ENCODE measurements at regions not wholly inside any gene's neighbourhood (a gene's known extent, or its start where the extent isn't known, plus 50 kb on each side); places are given as distances from the start of the nearest gene placed in this dataset.

GRCh38 chr5:3411363-3411762 lies 184.3 kb upstream of the IRX1 start:
- Histone ChIP-seq H3K18ac (ENCODE audit: extremely low read depth, low read length) (no peak overlapping the region), H4K20me1 (replicated peaks in 1 of 2; ENCODE audit: control insufficient read depth in 1 of 2, insufficient read depth in 2 of 2, low read length in 2 of 2) (no peaks in the 10 kb centered on the region), H3K27me3 (replicated peaks in 1 of 4; ENCODE audit: control insufficient read depth in 3 of 4, extremely low read depth in 1 of 4, insufficient read depth in 3 of 4, low read length in 3 of 4) (no peaks in the 10 kb centered on the region), H3K4ac (replicated peaks; ENCODE audit: insufficient read length, low read depth, low read length) (no peak overlapping the region), H2BK5ac (ENCODE audit: low read depth, low read length) (no peak overlapping the region), H3K27ac (ENCODE audit: low read depth, low read length) (no peak overlapping the region), H3K23me2 (ENCODE audit: low read depth, low read length) (no peaks in the 10 kb centered on the region; the same call in 1 of the 2 replicates), H3K79me1 (ENCODE audit: low read depth, low read length) (no peaks in the 10 kb centered on the region), H4K91ac (replicated peaks; ENCODE audit: insufficient read length, low read length) (no peak overlapping the region), H3K4me1 (replicated peaks in 1 of 4; ENCODE audit: control insufficient read depth in 3 of 4, insufficient read depth in 4 of 4, low read length in 3 of 4) (no peaks in the 10 kb centered on the region), H2BK20ac (ENCODE audit: low read length) (no peak overlapping the region), H3K4me3 (ENCODE audit: extremely low read depth in 1 of 4, insufficient read depth in 2 of 4, low read depth in 3 of 4, low read length in 4 of 4) (no peak overlapping the region), H3K23ac (ENCODE audit: insufficient read length) (no peak overlapping the region), H2BK12ac (ENCODE audit: low read depth, low read length) (no peak overlapping the region), H3K4me2 (ENCODE audit: insufficient read depth in 1 of 2, low read depth in 2 of 2, low read length in 2 of 2) (no peak overlapping the region), H3K9me3 (ENCODE audit: insufficient read depth in 2 of 2, low read depth in 1 of 2, low read length in 1 of 2) (peaks cover 2 to 4% of the 10 kb centered on the region in 2 experiments; a peak in 1 of 4 replicates), H2AFZ (ENCODE audit: low read length) (no peak overlapping the region), H4K8ac (ENCODE audit: extremely low read depth, insufficient read depth, low read length) (no peak overlapping the region), H3K56ac (replicated peaks; ENCODE audit: insufficient read length, low read depth, low read length) (no peak overlapping the region), H3K14ac (ENCODE audit: insufficient read length) (no peak overlapping the region), H2BK120ac (replicated peaks; ENCODE audit: low read depth, low read length) (no peak overlapping the region), H3K79me2 (ENCODE audit: control insufficient read depth in 1 of 2, insufficient read depth in 2 of 2, low read length in 2 of 2) (no peaks in the 10 kb centered on the region), H3K9ac (replicated peaks in 1 of 4; ENCODE audit: extremely low read depth in 1 of 4, low read depth in 3 of 4, low read length in 3 of 4) (no peak overlapping the region), H2BK15ac (ENCODE audit: low read length) (no peak overlapping the region), H4K5ac (ENCODE audit: insufficient read length, low read depth, low read length) (no peak overlapping the region), H3K36me3 (ENCODE audit: control insufficient read depth in 2 of 4, insufficient read depth in 4 of 4, low read length in 3 of 4) (no peaks in the 10 kb centered on the region), H2AK5ac (ENCODE audit: low read depth, low read length) (no peak overlapping the region)
- POLR2A ChIA-PET (ENCODE audit: partially characterized antibody) = no interaction called here
- WGBS, 2 experiments (ENCODE audit: extremely low coverage in 1 of 2, insufficient coverage in 1 of 2, insufficient read length in 1 of 2, insufficient replicate concordance in 2 of 2, low coverage in 1 of 2, low lambda C conversion rate in 2 of 2, missing lambda C conversion rate in 1 of 2) = 91% methylated on average over 2 of the region's 2 CpGs; no CpG with 5 or more reads in 1 of the 2 experiments
- CTCF ChIA-PET (ENCODE audit: partially characterized antibody) = no interaction called here
- no peak for FAIRE-seq
- no peak for DNase-seq (ENCODE audit: low read depth in 1 of 2, low spot score in 2 of 2)
- TF ChIP-seq RAD21 (IDR thresholded peaks at IDR 0.05 in 1 of 2, conservative IDR thresholded peaks at IDR 0.05 in 1 of 2; ENCODE audit: low read depth in 2 of 2, low read length in 2 of 2) = no peak
- TF ChIP-seq, protein P1, sequence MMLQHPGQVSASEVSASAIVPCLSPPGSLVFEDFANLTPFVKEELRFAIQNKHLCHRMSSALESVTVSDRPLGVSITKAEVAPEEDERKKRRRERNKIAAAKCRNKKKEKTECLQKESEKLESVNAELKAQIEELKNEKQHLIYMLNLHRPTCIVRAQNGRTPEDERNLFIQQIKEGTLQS (IDR thresholded peaks at IDR 0.05; ENCODE audit: insufficient read depth, low read depth, low read length) = no peak
- TF ChIP-seq KDM1A (IDR thresholded peaks at IDR 0.05; ENCODE audit: borderline replicate concordance, low read length) = no peak
- TF ChIP-seq SP2 (IDR thresholded peaks at IDR 0.05; ENCODE audit: low read length) = no peak
- TF ChIP-seq, protein P2, sequence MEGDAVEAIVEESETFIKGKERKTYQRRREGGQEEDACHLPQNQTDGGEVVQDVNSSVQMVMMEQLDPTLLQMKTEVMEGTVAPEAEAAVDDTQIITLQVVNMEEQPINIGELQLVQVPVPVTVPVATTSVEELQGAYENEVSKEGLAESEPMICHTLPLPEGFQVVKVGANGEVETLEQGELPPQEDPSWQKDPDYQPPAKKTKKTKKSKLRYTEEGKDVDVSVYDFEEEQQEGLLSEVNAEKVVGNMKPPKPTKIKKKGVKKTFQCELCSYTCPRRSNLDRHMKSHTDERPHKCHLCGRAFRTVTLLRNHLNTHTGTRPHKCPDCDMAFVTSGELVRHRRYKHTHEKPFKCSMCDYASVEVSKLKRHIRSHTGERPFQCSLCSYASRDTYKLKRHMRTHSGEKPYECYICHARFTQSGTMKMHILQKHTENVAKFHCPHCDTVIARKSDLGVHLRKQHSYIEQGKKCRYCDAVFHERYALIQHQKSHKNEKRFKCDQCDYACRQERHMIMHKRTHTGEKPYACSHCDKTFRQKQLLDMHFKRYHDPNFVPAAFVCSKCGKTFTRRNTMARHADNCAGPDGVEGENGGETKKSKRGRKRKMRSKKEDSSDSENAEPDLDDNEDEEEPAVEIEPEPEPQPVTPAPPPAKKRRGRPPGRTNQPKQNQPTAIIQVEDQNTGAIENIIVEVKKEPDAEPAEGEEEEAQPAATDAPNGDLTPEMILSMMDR (IDR thresholded peaks at IDR 0.05; ENCODE audit: control extremely low read depth in 1 of 3, insufficient read depth in 1 of 3, low read depth in 1 of 3, low read length in 3 of 3) = no peak
- no peak for TF ChIP-seq HDAC6 (IDR thresholded peaks at IDR 0.05; ENCODE audit: low read depth, low read length)
- no peak for TF ChIP-seq CBX8 (IDR thresholded peaks at IDR 0.05; ENCODE audit: borderline replicate concordance, low read depth, low read length)
- TF ChIP-seq CHD2 (IDR thresholded peaks at IDR 0.05; ENCODE audit: low read length) = no peak
- TF ChIP-seq PHF8 (conservative IDR thresholded peaks at IDR 0.05; ENCODE audit: low read depth, low read length) = no peak
- no peak for TF ChIP-seq BCL11A (IDR thresholded peaks at IDR 0.05; ENCODE audit: low read depth in 2 of 2, low read length in 2 of 2)
- TF ChIP-seq TBP (IDR thresholded peaks at IDR 0.05; ENCODE audit: low read depth, low read length) = no peak
- no peak for TF ChIP-seq TAF7 (optimal IDR thresholded peaks at IDR 0.05; ENCODE audit: borderline replicate concordance, low read depth, low read length)
